ENCODE measurements at regions not wholly inside any gene's neighbourhood (a gene's known extent, or its start where the extent isn't known, plus 50 kb on each side); places are given as distances from the start of the nearest gene placed in this dataset.

GRCh38 chr11:28938091-28938490 lies 829.9 kb downstream of the METTL15 start:
- no peak for TF ChIP-seq CTCF (IDR thresholded peaks at IDR 0.05; ENCODE audit: borderline replicate concordance, extremely low read depth, insufficient read depth)
- Histone ChIP-seq H3K27ac (ENCODE audit: low read depth in 2 of 2, low read length in 2 of 2) (no peak overlapping the region), H3K4me3 (ENCODE audit: low read length in 3 of 3) (no peak overlapping the region), H3K9ac (ENCODE audit: low read length in 3 of 3) (no peak overlapping the region), H3K9me3 (ENCODE audit: control insufficient read depth in 2 of 3, insufficient read depth in 1 of 3, low read length in 3 of 3) (no peaks in the 10 kb centered on the region), H3K27me3 (ENCODE audit: control insufficient read depth, insufficient read depth, low read length) (no peaks in the 10 kb centered on the region), H3K4me1 (ENCODE audit: control insufficient read depth in 2 of 3, insufficient read depth in 2 of 3, low read depth in 1 of 3, low read length in 3 of 3) (no peaks in the 10 kb centered on the region), H3K36me3 (ENCODE audit: control insufficient read depth in 2 of 3, insufficient read depth in 3 of 3, low read length in 3 of 3) (no peaks in the 10 kb centered on the region)
- intact Hi-C loops (cut with DNase I): no loop called here
- DNase-seq (no peak), FAIRE-seq (no peak)

- H3K27me3 ChIP-seq (ENCODE audit: control insufficient read depth, insufficient read depth, low read length): no peaks in the 10 kb centered on the region
- DNase-seq: no peak
Measured at GRCh38 chr11:28932940-28933339, 824.8 kb downstream of the METTL15 start.

GRCh38 chr11:28924004-28924403 lies 815.8 kb downstream of the METTL15 start:
- no peak overlapping the region for H3K9ac ChIP-seq (ENCODE audit: low read length in 3 of 3)
- H3K4me3 ChIP-seq (ENCODE audit: low read length in 3 of 3): no peak overlapping the region
- H3K27me3 ChIP-seq (ENCODE audit: control insufficient read depth, insufficient read depth, low read length): no peaks in the 10 kb centered on the region
- DNase-seq (no peak), FAIRE-seq (no peak)
- intact Hi-C loops (cut with DNase I): no loop called here
- no peaks in the 10 kb centered on the region for H3K9me3 ChIP-seq (ENCODE audit: control insufficient read depth in 2 of 3, insufficient read depth in 1 of 3, low read length in 3 of 3)
- TF ChIP-seq CTCF (IDR thresholded peaks at IDR 0.05; ENCODE audit: borderline replicate concordance, extremely low read depth, insufficient read depth): no peak
- H3K4me1 ChIP-seq (ENCODE audit: control insufficient read depth in 2 of 3, insufficient read depth in 2 of 3, low read depth in 1 of 3, low read length in 3 of 3): no peaks in the 10 kb centered on the region
- no peak overlapping the region for H3K27ac ChIP-seq (ENCODE audit: low read depth in 2 of 2, low read length in 2 of 2)
- H3K36me3 ChIP-seq (ENCODE audit: control insufficient read depth in 2 of 3, insufficient read depth in 3 of 3, low read length in 3 of 3): no peaks in the 10 kb centered on the region

More at GRCh38 chr11:28932940-28933339, 824.8 kb downstream of the METTL15 start:
- Histone ChIP-seq H3K36me3 (ENCODE audit: control insufficient read depth in 2 of 3, insufficient read depth in 3 of 3, low read length in 3 of 3) (no peaks in the 10 kb centered on the region), H3K4me1 (ENCODE audit: control insufficient read depth in 2 of 3, insufficient read depth in 2 of 3, low read depth in 1 of 3, low read length in 3 of 3) (no peaks in the 10 kb centered on the region), H3K9ac (ENCODE audit: low read length in 3 of 3) (no peak overlapping the region), H3K27ac (ENCODE audit: low read depth in 2 of 2, low read length in 2 of 2) (no peak overlapping the region), H3K9me3 (ENCODE audit: control insufficient read depth in 2 of 3, insufficient read depth in 1 of 3, low read length in 3 of 3) (peaks cover 0 to 6% (median 0%) of the 10 kb centered on the region in 3 donors), H3K4me3 (ENCODE audit: low read length in 3 of 3) (no peak overlapping the region)
- FAIRE-seq: no peak
- TF ChIP-seq CTCF (IDR thresholded peaks at IDR 0.05; ENCODE audit: borderline replicate concordance, extremely low read depth, insufficient read depth): no peak
- intact Hi-C loops (cut with DNase I): no loop called here

GRCh38 chr11:28922386-28922981 lies 814.3 kb downstream of the METTL15 start:
- no peak for TF ChIP-seq CTCF (IDR thresholded peaks at IDR 0.05; ENCODE audit: borderline replicate concordance, extremely low read depth, insufficient read depth)
- no peaks in the 10 kb centered on the region for H3K4me1 ChIP-seq (ENCODE audit: control insufficient read depth in 2 of 3, insufficient read depth in 2 of 3, low read depth in 1 of 3, low read length in 3 of 3)
- DNase-seq: no peak
- H3K27ac ChIP-seq (ENCODE audit: low read depth in 2 of 2, low read length in 2 of 2): no peak overlapping the region
- H3K36me3 ChIP-seq (ENCODE audit: control insufficient read depth in 2 of 3, insufficient read depth in 3 of 3, low read length in 3 of 3): no peaks in the 10 kb centered on the region
- intact Hi-C loops (cut with DNase I): no loop called here
- no peak overlapping the region for H3K4me3 ChIP-seq (ENCODE audit: low read length in 3 of 3)
- no peaks in the 10 kb centered on the region for H3K27me3 ChIP-seq (ENCODE audit: control insufficient read depth, insufficient read depth, low read length)
- no peak for FAIRE-seq
- H3K9ac ChIP-seq (ENCODE audit: low read length in 3 of 3): no peak overlapping the region
- H3K9me3 ChIP-seq (ENCODE audit: control insufficient read depth in 2 of 3, insufficient read depth in 1 of 3, low read length in 3 of 3): no peaks in the 10 kb centered on the region

Data from kidney (tissue), 13 donors.